ENCODE measurements at regions not wholly inside any gene's neighbourhood (a gene's known extent, or its start where the extent isn't known, plus 50 kb on each side); places are given as distances from the start of the nearest gene placed in this dataset.

- Histone ChIP-seq H3K4me2 (no peak overlapping the region), H3K36me3 (no peaks in the 10 kb centered on the region), H3K27ac (no peak overlapping the region), H3K4me1 (peaks cover 0 to 16% (median 0%) of the 10 kb centered on the region in 10 experiments; a peak in 3 of 20 replicates), H3K9ac (no peak overlapping the region), H3K9me3 (replicated peaks in 1 of 11) (peaks cover 0 to 12% (median 9%) of the 10 kb centered on the region in 11 experiments; a peak in 16 of 22 replicates), H4K20me1 (no peaks in the 10 kb centered on the region), H3K27me3 (no peaks in the 10 kb centered on the region), H3K4me3 (no peak overlapping the region)
- TF ChIP-seq Cebpa-rat (IDR thresholded peaks at IDR 0.05) = no peak
Observed at GRCh38 chr15:97171556-97171955, 788.9 kb upstream of the ARRDC4 start.

DNA sequence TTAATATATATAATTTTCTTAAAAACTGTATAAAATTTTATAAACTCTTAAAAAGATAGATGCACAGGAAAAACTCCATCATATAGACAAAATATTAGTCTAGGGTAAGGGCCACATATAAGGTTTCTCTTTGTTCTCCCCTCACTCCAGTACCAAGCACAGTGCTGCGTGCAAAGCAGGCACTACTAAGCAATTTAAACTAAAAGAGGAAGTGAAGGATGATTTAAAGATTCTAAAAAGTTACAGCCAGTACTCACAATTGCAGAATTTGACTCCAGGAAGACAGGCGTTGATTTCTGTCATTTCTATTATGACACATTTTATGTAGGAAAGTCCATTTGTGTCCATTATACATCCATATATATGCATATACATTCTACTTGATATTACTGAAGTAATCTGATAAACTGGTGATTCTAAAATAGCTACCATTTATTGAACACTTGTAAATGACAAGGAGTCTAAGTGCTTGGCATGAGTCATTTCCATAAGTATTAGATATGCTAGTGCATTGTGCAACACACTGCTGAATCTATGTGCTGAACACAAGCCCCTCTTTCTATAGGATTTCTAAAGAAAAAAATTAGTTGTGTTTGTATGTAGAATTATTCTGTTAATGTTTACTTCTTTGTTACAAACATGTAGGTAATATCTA is 785.5 kb upstream of the ARRDC4 start:
- no peaks in the 10 kb centered on the region for H3K36me3 ChIP-seq
- TF ChIP-seq Cebpa-rat (IDR thresholded peaks at IDR 0.05) = no peak
- no peaks in the 10 kb centered on the region for H4K20me1 ChIP-seq
- H3K4me2 ChIP-seq = peak overlapping the region in 2 of 11 experiments; percentile 37 to 56; a peak in 2 of 22 replicates
- peaks cover 0 to 12% (median 9%) of the 10 kb centered on the region in 11 experiments; a peak in 16 of 22 replicates for H3K9me3 ChIP-seq (replicated peaks in 1 of 11)
- H3K4me3 ChIP-seq = no peak overlapping the region
- H3K27ac ChIP-seq = no peak overlapping the region
- H3K27me3 ChIP-seq = no peaks in the 10 kb centered on the region
- H3K9ac ChIP-seq = no peak overlapping the region
- peaks cover 0 to 16% (median 0%) of the 10 kb centered on the region in 10 experiments; a peak in 3 of 20 replicates for H3K4me1 ChIP-seq

GRCh38 chr15:97177151-97177577 is 783.3 kb upstream of the ARRDC4 start:
- H3K4me3 ChIP-seq = no peak overlapping the region
- no peak overlapping the region for H3K4me2 ChIP-seq
- no peak overlapping the region for H3K27ac ChIP-seq
- H4K20me1 ChIP-seq = no peaks in the 10 kb centered on the region
- no peaks in the 10 kb centered on the region for H3K36me3 ChIP-seq
- H3K9ac ChIP-seq = no peak overlapping the region
- H3K4me1 ChIP-seq = peaks cover 0 to 16% (median 0%) of the 10 kb centered on the region in 10 experiments; a peak in 3 of 20 replicates
- H3K9me3 ChIP-seq (replicated peaks in 1 of 11) = peaks cover 0 to 12% (median 9%) of the 10 kb centered on the region in 11 experiments; a peak in 16 of 22 replicates
- no peaks in the 10 kb centered on the region for H3K27me3 ChIP-seq
- no peak for TF ChIP-seq Cebpa-rat (IDR thresholded peaks at IDR 0.05)

- no peaks in the 10 kb centered on the region for H3K4me1 ChIP-seq
- H4K20me1 ChIP-seq = no peaks in the 10 kb centered on the region
- H3K9me3 ChIP-seq (replicated peaks in 1 of 11) = no peaks in the 10 kb centered on the region
- no peaks in the 10 kb centered on the region for H3K27me3 ChIP-seq
- H3K27ac ChIP-seq = no peak overlapping the region
- H3K4me2 ChIP-seq = no peak overlapping the region
- no peaks in the 10 kb centered on the region for H3K36me3 ChIP-seq
- no peak overlapping the region for H3K9ac ChIP-seq
- H3K4me3 ChIP-seq = no peak overlapping the region
- no peak for TF ChIP-seq Cebpa-rat (IDR thresholded peaks at IDR 0.05)
Observed at GRCh38 chr15:97182581-97182980, 777.9 kb upstream of the ARRDC4 start.

DNA sequence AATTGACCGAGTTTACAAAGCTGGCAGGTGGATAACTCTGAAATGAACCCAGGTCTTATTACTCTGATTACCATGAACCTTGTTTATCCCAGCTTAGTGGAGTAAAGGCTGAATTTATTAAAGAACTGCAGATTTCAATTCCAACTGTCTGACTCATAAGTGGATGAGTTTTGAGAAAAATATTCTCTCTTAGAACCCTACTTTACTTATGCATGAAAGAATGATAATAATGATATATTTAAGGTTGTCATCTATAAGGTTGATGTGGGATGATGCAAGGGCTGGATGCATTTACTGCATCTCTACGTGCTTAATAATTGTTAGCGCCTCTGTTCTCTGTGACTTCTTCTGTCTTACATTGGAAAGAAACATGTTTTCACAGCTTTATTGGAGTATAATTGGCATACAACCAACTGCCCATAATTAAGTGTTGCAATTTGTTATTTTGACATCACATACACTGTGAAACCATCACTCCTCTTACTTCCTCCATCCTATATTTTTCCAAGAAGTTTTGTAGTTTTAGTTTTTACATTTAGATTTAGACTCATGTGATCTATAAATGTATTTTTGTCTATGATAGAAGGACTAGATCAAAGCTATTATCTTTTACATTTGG is 771.2 kb upstream of the ARRDC4 start:
- TF ChIP-seq Cebpa-rat (IDR thresholded peaks at IDR 0.05) = no peak
- H4K20me1 ChIP-seq = no peaks in the 10 kb centered on the region
- H3K4me3 ChIP-seq = no peak overlapping the region
- H3K36me3 ChIP-seq = no peaks in the 10 kb centered on the region
- H3K27me3 ChIP-seq = no peaks in the 10 kb centered on the region
- H3K9me3 ChIP-seq (replicated peaks in 1 of 11) = no peaks in the 10 kb centered on the region
- no peak overlapping the region for H3K27ac ChIP-seq
- H3K9ac ChIP-seq = no peak overlapping the region
- no peaks in the 10 kb centered on the region for H3K4me1 ChIP-seq
- no peak overlapping the region for H3K4me2 ChIP-seq

DNA sequence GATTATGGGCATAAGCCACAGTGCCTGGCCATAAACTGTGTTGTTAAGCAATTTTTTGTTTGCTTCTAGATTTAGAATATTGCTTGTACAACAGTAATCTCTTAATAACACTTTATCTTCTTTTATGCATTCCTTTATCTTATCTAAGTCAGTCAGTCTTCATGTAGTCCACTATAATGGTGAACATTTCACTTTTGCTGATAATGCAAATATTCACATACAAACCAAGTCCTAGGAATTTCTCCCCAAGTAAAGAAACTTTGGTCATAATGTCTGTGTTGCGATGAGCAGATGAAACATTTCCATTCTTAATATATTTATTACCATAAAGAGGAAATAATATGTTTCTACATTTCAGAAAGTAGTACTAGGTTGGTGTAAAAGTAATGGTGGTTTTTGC is 765.8 kb upstream of the ARRDC4 start:
- Histone ChIP-seq H3K4me2 (no peak overlapping the region), H3K9me3 (replicated peaks in 1 of 11) (no peaks in the 10 kb centered on the region), H3K27me3 (no peaks in the 10 kb centered on the region), H3K27ac (no peak overlapping the region), H3K4me1 (no peaks in the 10 kb centered on the region), H3K36me3 (no peaks in the 10 kb centered on the region), H4K20me1 (no peaks in the 10 kb centered on the region), H3K9ac (no peak overlapping the region), H3K4me3 (no peak overlapping the region)
- no peak for TF ChIP-seq Cebpa-rat (IDR thresholded peaks at IDR 0.05)

- TF ChIP-seq Cebpa-rat (IDR thresholded peaks at IDR 0.05) = no peak
- no peak overlapping the region for H3K27ac ChIP-seq
- no peak overlapping the region for H3K4me2 ChIP-seq
- no peak overlapping the region for H3K4me3 ChIP-seq
- no peaks in the 10 kb centered on the region for H3K36me3 ChIP-seq
- H3K9ac ChIP-seq = no peak overlapping the region
- H3K4me1 ChIP-seq = no peaks in the 10 kb centered on the region
- H3K9me3 ChIP-seq (replicated peaks in 1 of 11) = no peaks in the 10 kb centered on the region
- no peaks in the 10 kb centered on the region for H4K20me1 ChIP-seq
- H3K27me3 ChIP-seq = no peaks in the 10 kb centered on the region
Observed at GRCh38 chr15:97196048-97197014, 764.2 kb upstream of the ARRDC4 start.

GRCh38 chr15:97199393-97200051 is 761.0 kb upstream of the ARRDC4 start:
- no peaks in the 10 kb centered on the region for H3K4me1 ChIP-seq
- no peaks in the 10 kb centered on the region for H3K27me3 ChIP-seq
- no peak overlapping the region for H3K4me2 ChIP-seq
- H3K9me3 ChIP-seq (replicated peaks in 1 of 11) = no peaks in the 10 kb centered on the region
- no peak overlapping the region for H3K4me3 ChIP-seq
- TF ChIP-seq Cebpa-rat (IDR thresholded peaks at IDR 0.05) = no peak
- no peaks in the 10 kb centered on the region for H3K36me3 ChIP-seq
- H3K27ac ChIP-seq = no peak overlapping the region
- H3K9ac ChIP-seq = no peak overlapping the region
- no peaks in the 10 kb centered on the region for H4K20me1 ChIP-seq

GRCh38 chr15:97200161-97200560 is 760.3 kb upstream of the ARRDC4 start:
- Histone ChIP-seq H3K4me3 (no peak overlapping the region), H3K9me3 (replicated peaks in 1 of 11) (no peaks in the 10 kb centered on the region), H4K20me1 (no peaks in the 10 kb centered on the region), H3K4me2 (no peak overlapping the region), H3K27me3 (no peaks in the 10 kb centered on the region), H3K9ac (no peak overlapping the region), H3K27ac (no peak overlapping the region), H3K4me1 (no peaks in the 10 kb centered on the region), H3K36me3 (no peaks in the 10 kb centered on the region)
- no peak for TF ChIP-seq Cebpa-rat (IDR thresholded peaks at IDR 0.05)

Measured in BLaER1 treated with 17β-estradiol and CSF1 and Interleukin-3, amounts not matched to agents 10 nM and 100 nM (cell line).